Vagina (tissue), 2 donors: ENCODE measurements at regions not wholly inside any gene's neighbourhood (a gene's known extent, or its start where the extent isn't known, plus 50 kb on each side); places are given as distances from the start of the nearest gene placed in this dataset.

Experiments used
- CTCF ChIP-seq, 3 experiments: fragments of 450-650 bp in 2 of 3; fragments of 200-600 bp in 1 of 3; sonication (generic) in 1 of 3; IDR thresholded peaks; one replicate each; pipeline ENCODE4 v1.5.1; 2017 to 2019; ENCODE audit warnings: antibody characterized with exemption in 3 of 3, mild to moderate bottlenecking in 2 of 3, moderate library complexity in 2 of 3
- POLR2A ChIP-seq, 2 donors: fragments of 450-650 bp; IDR thresholded peaks; one replicate each; pipeline ENCODE4 v1.6.1; 2017; ENCODE audit warnings: antibody characterized with exemption in 2 of 2, mild to moderate bottlenecking in 2 of 2, moderate library complexity in 2 of 2

- TF ChIP-seq CTCF (IDR thresholded peaks at IDR 0.05) (no peak), POLR2A (IDR thresholded peaks at IDR 0.05) (no peak)
These were observed 135.5 kb downstream of the IRF8 start for GRCh38 chr16:86034421-86034919.
